GM21825 (cell line): ENCODE measurements at regions not wholly inside any gene's neighbourhood (a gene's known extent, or its start where the extent isn't known, plus 50 kb on each side); places are given as distances from the start of the nearest gene placed in this dataset.

Experiments
- ATAC-seq: cut with Tn5 transposase; IDR thresholded peaks from one replicate; pipeline ENCODE4 v1.9.1; 2021; ENCODE audit warnings: mild to moderate bottlenecking, moderate library complexity; ENCODE audit not compliant: unreplicated experiment

GRCh38 chr12:115208098-115208497 is 524.1 kb upstream of the TBX3 start:
- ATAC-seq: no peak

DNA sequence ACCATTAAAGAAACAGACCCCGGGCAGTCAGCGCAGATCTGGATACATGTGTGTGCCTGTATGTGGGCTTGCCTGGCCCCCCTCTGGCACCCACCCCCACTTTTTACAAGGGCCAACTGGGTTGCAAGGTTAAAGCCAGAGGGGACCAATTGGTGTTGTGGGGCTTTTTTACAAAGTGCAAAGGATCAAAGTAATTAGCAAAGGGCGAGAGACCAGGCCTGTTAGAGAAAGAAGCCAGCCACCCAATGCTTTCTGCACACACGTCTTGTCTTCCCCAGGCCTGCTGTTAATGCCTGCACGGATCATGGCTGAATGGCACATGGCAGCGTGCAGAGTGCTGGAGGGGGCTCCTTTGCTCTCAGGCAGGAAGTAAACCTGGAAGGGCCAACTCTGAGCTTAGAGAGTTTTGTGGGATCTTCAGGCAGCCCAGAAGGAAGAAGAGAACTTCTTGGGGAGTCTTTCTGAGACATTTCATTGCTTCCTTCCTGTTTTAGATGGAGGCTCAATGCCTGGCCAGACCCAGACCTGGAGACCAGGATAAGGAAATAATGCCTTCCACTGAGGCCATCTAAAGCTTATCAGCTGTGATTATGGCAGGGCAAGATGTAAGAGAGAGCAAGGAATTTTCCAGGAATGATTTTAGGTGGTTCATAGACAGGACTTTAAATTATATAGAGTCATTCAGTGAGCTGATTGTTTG is 523.4 kb upstream of the TBX3 start:
- ATAC-seq: no peak

DNA sequence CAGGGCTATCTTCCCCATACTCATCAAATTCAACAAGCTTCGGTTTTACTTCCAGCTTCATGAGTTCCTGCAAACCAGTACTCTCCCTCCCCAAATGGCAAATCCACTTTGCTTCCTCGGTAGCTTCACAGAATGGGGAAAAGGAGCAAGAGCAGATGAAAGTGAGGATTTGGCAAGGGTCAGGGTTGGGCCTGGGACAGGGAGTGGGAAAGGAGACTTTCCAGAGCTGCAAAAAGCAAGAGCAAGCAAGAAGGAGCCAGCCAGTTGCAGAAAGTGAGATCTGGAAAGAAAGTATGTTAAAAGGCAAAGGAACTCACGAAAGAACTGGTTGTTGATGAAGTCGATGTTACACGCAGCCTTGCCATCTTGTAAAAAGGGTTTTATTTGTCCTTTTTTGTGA is 522.8 kb upstream of the TBX3 start:
- ATAC-seq: no peak

- no peak for ATAC-seq
These were observed 521.9 kb upstream of the TBX3 start for GRCh38 chr12:115205755-115206308.

DNA sequence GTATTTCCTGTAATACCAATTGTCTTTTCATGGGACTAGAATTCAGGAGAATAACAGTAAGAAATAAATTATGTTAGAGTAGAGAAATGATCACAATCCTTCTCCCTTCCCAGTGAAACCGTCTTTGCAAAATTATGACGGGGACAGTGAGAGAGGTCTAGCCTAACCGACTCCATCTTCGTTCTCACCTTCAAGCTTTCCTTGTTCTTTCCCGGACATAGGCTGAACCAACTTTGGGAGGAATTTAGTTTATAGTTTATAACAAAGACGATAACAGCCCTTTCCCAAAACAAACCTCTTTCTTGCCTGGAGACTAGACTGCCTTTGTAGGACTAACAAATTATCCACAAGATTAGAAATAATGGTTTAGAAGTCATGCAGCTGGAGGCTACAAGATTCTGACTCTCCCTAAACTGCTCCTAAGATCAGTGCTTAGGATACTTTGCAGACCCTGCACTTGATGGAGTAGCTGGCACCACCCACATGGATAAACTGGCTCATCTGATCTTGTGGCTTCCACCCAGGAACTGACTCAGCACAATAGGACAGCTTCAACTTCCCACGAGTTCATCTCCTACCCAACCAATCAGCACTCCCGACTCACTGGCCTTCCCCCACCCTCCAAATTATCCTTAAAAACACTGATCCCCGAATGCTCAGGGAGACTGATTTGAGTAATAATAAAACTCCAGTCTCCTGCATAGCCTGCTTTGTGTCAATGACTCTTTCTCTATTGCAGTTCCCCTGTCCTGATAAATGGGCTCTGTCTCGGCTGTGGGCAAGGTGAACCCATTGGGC is 521.2 kb upstream of the TBX3 start:
- no peak for ATAC-seq

GRCh38 chr12:115203701-115204100 is 519.7 kb upstream of the TBX3 start:
- no peak for ATAC-seq

DNA sequence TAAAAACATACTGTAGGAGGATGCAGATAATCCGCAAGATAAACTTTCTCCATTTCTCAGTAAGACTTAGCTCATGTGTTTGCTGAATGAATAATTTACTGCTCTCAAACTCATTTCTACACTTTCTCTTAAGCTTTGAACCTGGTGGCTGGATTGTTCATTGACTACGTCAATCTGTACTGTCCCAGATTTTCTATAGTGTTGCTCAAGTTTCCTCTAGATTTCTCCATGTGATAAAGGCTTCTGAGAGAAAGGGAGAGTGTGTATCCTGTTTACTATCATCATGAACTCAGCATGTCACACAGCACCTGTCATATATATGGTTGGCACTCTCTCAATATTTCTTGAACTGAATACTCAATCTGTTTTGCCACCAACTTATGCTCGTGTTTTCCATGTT is 518.0 kb upstream of the TBX3 start:
- no peak for ATAC-seq

- ATAC-seq: no peak
These were observed 515.9 kb upstream of the TBX3 start for GRCh38 chr12:115199831-115200230.

DNA sequence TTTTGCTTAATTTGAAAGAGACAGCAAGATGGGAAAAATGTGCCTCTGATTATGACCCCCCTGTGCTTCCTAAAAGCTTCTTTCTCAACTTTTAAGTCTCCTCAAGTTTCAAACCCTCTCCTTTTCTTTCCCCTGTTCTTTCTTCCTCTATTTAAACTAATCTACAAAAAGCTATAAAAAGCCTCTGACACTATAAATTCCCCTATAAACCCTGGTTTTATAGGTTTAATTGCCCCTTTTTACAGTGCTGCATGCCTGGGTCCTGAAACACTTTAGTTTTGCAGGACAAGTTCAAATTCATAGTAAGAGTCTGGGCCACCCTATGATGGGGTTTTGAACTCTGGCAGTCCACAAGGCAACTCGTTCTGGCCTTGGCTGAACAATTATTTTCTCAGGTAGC is 510.9 kb upstream of the TBX3 start:
- no peak for ATAC-seq

GRCh38 chr12:115194448-115194847 is 510.5 kb upstream of the TBX3 start:
- ATAC-seq: no peak

DNA sequence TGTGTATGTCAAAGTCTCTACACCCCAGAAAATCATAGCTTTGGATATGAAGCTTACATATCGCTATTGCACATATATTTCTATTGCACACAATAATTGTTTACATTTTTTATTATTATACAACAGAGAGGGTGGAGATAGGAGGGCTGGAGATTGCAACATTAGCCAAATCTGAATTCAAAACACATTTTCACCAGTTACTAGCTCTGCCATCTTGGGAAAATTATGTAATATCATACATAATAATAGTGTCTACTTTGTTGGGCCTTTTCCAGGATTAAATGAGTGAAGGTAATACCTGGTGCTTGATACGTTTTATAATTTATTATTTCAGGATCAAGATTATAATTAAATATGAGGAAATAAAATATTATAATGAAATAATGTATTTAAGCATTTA is 507.4 kb upstream of the TBX3 start:
- no peak for ATAC-seq

GRCh38 chr12:115190010-115190770 is 506.2 kb upstream of the TBX3 start:
- no peak for ATAC-seq

GRCh38 chr12:115185506-115185905 is 501.5 kb upstream of the TBX3 start:
- no peak for ATAC-seq

DNA sequence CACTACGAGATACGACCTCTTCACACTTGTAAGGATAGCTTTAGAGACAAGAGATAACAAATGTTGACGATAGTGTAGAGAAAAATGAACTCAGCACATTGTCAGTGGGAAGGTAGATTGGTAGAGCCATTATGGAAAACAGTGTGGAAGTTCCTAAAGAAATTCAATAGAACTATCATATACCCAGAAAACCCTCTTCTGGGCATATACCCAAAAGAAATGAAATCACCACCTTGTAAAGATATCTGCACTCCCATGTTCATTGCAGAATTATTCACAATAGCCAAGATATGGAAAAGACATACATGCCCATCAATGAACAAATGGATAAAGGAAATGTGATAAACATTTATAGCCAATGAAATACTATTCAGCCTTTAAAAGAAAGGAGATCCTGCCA is 499.8 kb upstream of the TBX3 start:
- ATAC-seq: no peak

GRCh38 chr12:115177899-115178298 is 493.9 kb upstream of the TBX3 start:
- ATAC-seq: no peak

- ATAC-seq: no peak
These were observed 492.9 kb upstream of the TBX3 start for GRCh38 chr12:115176741-115177400.

- ATAC-seq: no peak
These were observed 490.9 kb upstream of the TBX3 start for GRCh38 chr12:115174920-115175319.

GRCh38 chr12:115172521-115172920 is 488.5 kb upstream of the TBX3 start:
- ATAC-seq: no peak

DNA sequence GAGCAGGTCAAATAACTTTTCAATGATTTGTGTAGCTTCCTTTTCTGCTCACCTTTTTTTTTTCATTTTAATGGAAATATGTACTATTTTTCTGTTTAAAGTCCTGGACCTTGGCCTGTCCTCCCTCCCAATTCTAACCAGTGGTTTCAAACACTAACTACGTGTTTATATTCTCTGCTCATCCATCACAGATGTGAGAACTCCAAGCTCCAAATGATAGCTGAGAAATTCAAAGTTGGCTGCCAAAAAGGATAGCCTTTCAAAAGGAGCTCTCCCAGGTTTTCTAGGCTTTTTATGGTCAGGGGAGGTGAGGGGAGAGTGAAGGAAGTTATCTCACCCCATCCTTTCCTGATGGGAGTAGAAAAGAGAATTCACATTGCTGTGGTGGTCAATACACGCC is 486.0 kb upstream of the TBX3 start:
- no peak for ATAC-seq

- no peak for ATAC-seq
These were observed 482.8 kb upstream of the TBX3 start for GRCh38 chr12:115166698-115167315.

DNA sequence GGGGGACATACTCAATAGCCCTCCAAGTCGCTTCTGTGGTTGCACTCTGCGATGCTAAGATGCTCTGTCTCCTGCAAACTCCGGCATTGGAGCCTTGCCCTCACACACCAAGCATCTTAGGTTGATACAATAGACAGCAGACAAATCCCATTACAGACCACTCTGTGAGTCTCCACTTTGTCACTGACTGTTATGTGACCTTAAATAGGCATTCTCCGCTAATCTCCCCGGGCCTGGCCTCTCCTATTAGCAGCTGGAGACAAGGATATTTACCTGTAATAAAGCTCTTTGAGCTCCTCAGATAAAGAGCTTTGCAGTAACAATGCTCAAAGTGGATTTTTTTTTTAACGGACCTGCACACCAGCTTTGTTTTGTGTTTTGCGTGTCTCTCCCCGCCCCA is 479.7 kb upstream of the TBX3 start:
- no peak for ATAC-seq
